Activated CD4-positive, alpha-beta T cell treated with anti-CD3 and anti-CD28 coated beads, Interleukin-2, Interleukin-4, amounts not matched to agents 100 ng/mL and 50 ng/mL, durations not matched to agents 16 hours and 8 hours (primary cell): ENCODE measurements at regions not wholly inside any gene's neighbourhood (a gene's known extent, or its start where the extent isn't known, plus 50 kb on each side); places are given as distances from the start of the nearest gene placed in this dataset.
"Not testable (repeated sequence)": the region's sequence is repeated elsewhere in the genome, so short reads cannot be mapped to it uniquely, and the experiment has no call there.

Source experiments
- DNase-seq: peaks from one replicate; pipeline ENCODE4 v3.0.0-alpha.2; 2020; ENCODE audit warnings: low spot score

- no peak for DNase-seq
Observed at GRCh38 chr5:105903069-105903468, 1767.7 kb downstream of the EFNA5 start.

GRCh38 chr5:105899726-105900125 is 1771.0 kb downstream of the EFNA5 start:
- DNase-seq: no peak

- DNase-seq: no peak
Observed at GRCh38 chr5:105898183-105898582, 1772.6 kb downstream of the EFNA5 start.

GRCh38 chr5:105885266-105885665 is 1785.5 kb downstream of the EFNA5 start:
- DNase-seq: no peak

- DNase-seq: no peak
Observed at GRCh38 chr5:105882956-105883481, 1787.7 kb downstream of the EFNA5 start.

GRCh38 chr5:105878402-105878801 is 1792.3 kb downstream of the EFNA5 start:
- DNase-seq: no peak

GRCh38 chr5:105877592-105877991 is 1793.1 kb downstream of the EFNA5 start:
- DNase-seq: no peak

GRCh38 chr5:105874316-105874715 is 1796.4 kb downstream of the EFNA5 start:
- no peak for DNase-seq

GRCh38 chr5:105872569-105873270 is 1798.0 kb downstream of the EFNA5 start:
- no peak for DNase-seq

- no peak for DNase-seq
Observed at GRCh38 chr5:105868038-105868780, 1802.5 kb downstream of the EFNA5 start.

- no peak for DNase-seq
Observed at GRCh38 chr5:105865834-105866233, 1804.9 kb downstream of the EFNA5 start.

GRCh38 chr5:105859350-105859749 is 1811.4 kb downstream of the EFNA5 start:
- DNase-seq: not testable (repeated sequence)

GRCh38 chr5:105849701-105850100 is 1821.0 kb downstream of the EFNA5 start:
- DNase-seq: no peak

GRCh38 chr5:105840800-105841199 is 1829.9 kb downstream of the EFNA5 start:
- no peak for DNase-seq

GRCh38 chr5:105836887-105837286 is 1833.8 kb downstream of the EFNA5 start:
- no peak for DNase-seq

GRCh38 chr5:105836268-105836667 is 1834.5 kb downstream of the EFNA5 start:
- no peak for DNase-seq

- DNase-seq: no peak
Observed at GRCh38 chr5:105828821-105829220, 1841.9 kb downstream of the EFNA5 start.

GRCh38 chr5:105821800-105822199 is 1848.9 kb downstream of the EFNA5 start:
- no peak for DNase-seq

GRCh38 chr5:105817914-105818313 is 1852.8 kb downstream of the EFNA5 start:
- DNase-seq: no peak

GRCh38 chr5:105817416-105817815 is 1853.3 kb downstream of the EFNA5 start:
- no peak for DNase-seq

GRCh38 chr5:105816961-105817360 is 1853.8 kb downstream of the EFNA5 start:
- no peak for DNase-seq

- DNase-seq: no peak
Observed at GRCh38 chr5:105812304-105812703, 1858.4 kb downstream of the EFNA5 start.

- DNase-seq: no peak
Observed at GRCh38 chr5:105807951-105808350, 1862.8 kb downstream of the EFNA5 start.
